CD4-positive, alpha-beta T cell (primary cell): ENCODE measurements at regions not wholly inside any gene's neighbourhood (a gene's known extent, or its start where the extent isn't known, plus 50 kb on each side); places are given as distances from the start of the nearest gene placed in this dataset.

Source experiments
- ATAC-seq: fragments of 200-7000 bp; cut with Tn5 transposase; one replicate; pipeline ENCODE4 v1.10.0; 2022; ENCODE audit warnings: mild to moderate bottlenecking; ENCODE audit not compliant: poor library complexity
- CTCF ChIA-PET: fragments of 350-600 bp; sonication (Branson Sonifier 250); formaldehyde crosslinking; loops from one replicate; lab custom pipeline; 2021; ENCODE audit warnings: antibody characterized with exemption, inconsistent platforms; lab: Charles Lee
- POLR2A ChIA-PET: fragments of 350-600 bp; sonication (Branson Sonifier 250); formaldehyde crosslinking; loops from one replicate; lab custom pipeline; 2021; ENCODE audit warnings: antibody characterized with exemption, inconsistent platforms; lab: Charles Lee
- DNase-seq, 14 experiments: peaks; one replicate each; pipeline ENCODE4 v3.0.0-alpha.2; 2013 to 2020; ENCODE audit warnings: mixed read lengths in 2 of 14
- H3K27ac ChIP-seq, 2 donors: one replicate each; pipeline versions ENCODE4 v1.5.1 to v1.7.0; 2013; ENCODE audit warnings: low read length in 2 of 2, low read depth in 1 of 2, mild to moderate bottlenecking in 1 of 2
- H3K27me3 ChIP-seq, 2 experiments: 1 replicate in 1 of 2; 2 replicates in 1 of 2; pipeline versions ENCODE4 v1.6.1 to v1.7.0; 2013; ENCODE audit warnings: low read length in 2 of 2, control low read depth in 1 of 2, mild to moderate bottlenecking in 1 of 2, moderate library complexity in 1 of 2; ENCODE audit not compliant: insufficient read depth in 2 of 2, control insufficient read depth in 1 of 2
- H3K36me3 ChIP-seq: one replicate; pipeline ENCODE4 v1.6.1; 2013; ENCODE audit warnings: low read length, control low read depth; ENCODE audit not compliant: insufficient read depth
- H3K4me1 ChIP-seq: one replicate; pipeline ENCODE4 v1.6.1; 2013; ENCODE audit warnings: low read length, control low read depth; ENCODE audit not compliant: insufficient read depth
- H3K4me3 ChIP-seq: one replicate; pipeline ENCODE4 v1.5.1; 2013; ENCODE audit warnings: mild to moderate bottlenecking, low read length, moderate library complexity
- H3K9me3 ChIP-seq, 2 experiments: 1 replicate in 1 of 2; 2 replicates in 1 of 2; pipeline versions ENCODE4 v1.6.1 to v1.7.0; 2013; ENCODE audit warnings: low read length in 2 of 2, mild to moderate bottlenecking in 2 of 2, control low read depth in 1 of 2, moderate library complexity in 1 of 2; ENCODE audit not compliant: control insufficient read depth in 1 of 2, insufficient read depth in 1 of 2
- H3K27ac Mint-ChIP-seq: one replicate; pipeline ENCODE4 v1.8.0; 2020; ENCODE audit warnings: mixed read lengths
- H3K27me3 Mint-ChIP-seq: one replicate; pipeline ENCODE4 v1.8.0; 2021; ENCODE audit warnings: mixed read lengths
- H3K36me3 Mint-ChIP-seq: one replicate; pipeline ENCODE4 v1.8.0; 2021; ENCODE audit warnings: low read depth, mixed read lengths
- H3K4me1 Mint-ChIP-seq: one replicate; pipeline ENCODE4 v1.8.0; 2021; ENCODE audit warnings: low read depth, mixed read lengths
- H3K4me3 Mint-ChIP-seq: one replicate; pipeline ENCODE4 v1.8.0; 2020; ENCODE audit warnings: mild to moderate bottlenecking, mixed read lengths
- H3K9me3 Mint-ChIP-seq: one replicate; pipeline ENCODE4 v1.8.0; 2020; ENCODE audit warnings: mixed read lengths
- CTCF ChIP-seq: fragments of 200-600 bp; IDR thresholded peaks from one replicate; pipeline ENCODE4 v1.8.0; 2022; ENCODE audit warnings: antibody characterized with exemption, mild to moderate bottlenecking
- intact Hi-C, 2 experiments: fragments of 100-400 bp; cut with DNase I in 1 of 2; cut with micrococcal nuclease in 1 of 2; formaldehyde crosslinking; loops; one replicate each; pipeline versions ENCODE4 v1.15.1 to v1.9.0; 2023 to 2025; cut with DNase I, micrococcal nuclease

- TF ChIP-seq CTCF: no peak
- H3K27me3 ChIP-seq: no peaks in the 10 kb centered on the region
- no peaks in the 10 kb centered on the region for H3K27me3 Mint-ChIP-seq
- no peak for ATAC-seq
- POLR2A ChIA-PET: no interaction called here
- no peaks in the 10 kb centered on the region for H3K36me3 ChIP-seq
- DNase-seq: no peak
- CTCF ChIA-PET: no interaction called here
- H3K9me3 ChIP-seq: peaks cover 0 to 4% of the 10 kb centered on the region in 2 experiments
- H3K4me1 Mint-ChIP-seq: no peaks in the 10 kb centered on the region
- no peaks in the 10 kb centered on the region for H3K9me3 Mint-ChIP-seq
- no peak overlapping the region for H3K27ac Mint-ChIP-seq
- intact Hi-C loops: no loop called here
- H3K36me3 Mint-ChIP-seq: no peaks in the 10 kb centered on the region
- H3K4me1 ChIP-seq: no peaks in the 10 kb centered on the region
- no peak overlapping the region for H3K4me3 ChIP-seq
- no peak overlapping the region for H3K4me3 Mint-ChIP-seq
- no peak overlapping the region for H3K27ac ChIP-seq
Observed at GRCh38 chr9:13431692-13432091, 152.2 kb upstream of the MPDZ start.

GRCh38 chr9:13431222-13431536, 151.7 kb upstream of the MPDZ start:
- ATAC-seq (no peak), DNase-seq (no peak)
- no peaks in the 10 kb centered on the region for H3K36me3 Mint-ChIP-seq
- H3K27ac ChIP-seq: no peak overlapping the region
- H3K9me3 Mint-ChIP-seq: no peaks in the 10 kb centered on the region
- no peaks in the 10 kb centered on the region for H3K36me3 ChIP-seq
- no peaks in the 10 kb centered on the region for H3K27me3 ChIP-seq
- H3K9me3 ChIP-seq: peaks cover 0 to 4% of the 10 kb centered on the region in 2 experiments
- H3K4me1 Mint-ChIP-seq: no peaks in the 10 kb centered on the region
- H3K4me3 Mint-ChIP-seq: no peak overlapping the region
- H3K4me1 ChIP-seq: no peaks in the 10 kb centered on the region
- no peak for TF ChIP-seq CTCF
- H3K27me3 Mint-ChIP-seq: no peaks in the 10 kb centered on the region
- ChIA-PET POLR2A (no interaction called here), CTCF (no interaction called here)
- no peak overlapping the region for H3K27ac Mint-ChIP-seq
- intact Hi-C loops: no loop called here
- H3K4me3 ChIP-seq: no peak overlapping the region

- CTCF ChIA-PET: no interaction called here
- no peak overlapping the region for H3K27ac Mint-ChIP-seq
- Histone ChIP-seq H3K9me3 (peaks cover 0 to 4% of the 10 kb centered on the region in 2 experiments), H3K4me3 (no peak overlapping the region), H3K27me3 (no peaks in the 10 kb centered on the region), H3K36me3 (no peaks in the 10 kb centered on the region), H3K27ac (no peak overlapping the region), H3K4me1 (no peaks in the 10 kb centered on the region)
- POLR2A ChIA-PET: no interaction called here
- ATAC-seq: no peak
- no peak for DNase-seq
- no peaks in the 10 kb centered on the region for H3K27me3 Mint-ChIP-seq
- no peaks in the 10 kb centered on the region for H3K36me3 Mint-ChIP-seq
- H3K4me3 Mint-ChIP-seq: no peak overlapping the region
- TF ChIP-seq CTCF: no peak
- no peaks in the 10 kb centered on the region for H3K4me1 Mint-ChIP-seq
- H3K9me3 Mint-ChIP-seq: no peaks in the 10 kb centered on the region
- intact Hi-C loops: no loop called here
Observed at GRCh38 chr9:13430368-13431221, 151.1 kb upstream of the MPDZ start.
